GM21576 (cell line): ENCODE measurements at regions not wholly inside any gene's neighbourhood (a gene's known extent, or its start where the extent isn't known, plus 50 kb on each side); places are given as distances from the start of the nearest gene placed in this dataset.
"Not testable (repeated sequence)": the region's sequence is repeated elsewhere in the genome, so short reads cannot be mapped to it uniquely, and the experiment has no call there.

Experiments used
- ATAC-seq: cut with Tn5 transposase; IDR thresholded peaks from one replicate; pipeline ENCODE4 v1.9.1; 2021; ENCODE audit warnings: mild to moderate bottlenecking, moderate library complexity; ENCODE audit not compliant: unreplicated experiment

- no peak for ATAC-seq
These were observed 632.9 kb upstream of the TLE4 start for GRCh38 chr9:78938821-78939220.

- no peak for ATAC-seq
These were observed 632.3 kb upstream of the TLE4 start for GRCh38 chr9:78939311-78940065.

- ATAC-seq, result no peak
These were observed 631.5 kb upstream of the TLE4 start for GRCh38 chr9:78940121-78940855.

- no peak for ATAC-seq
These were observed 617.5 kb upstream of the TLE4 start for GRCh38 chr9:78954286-78954685.

GRCh38 chr9:78958892-78959291 lies 612.9 kb upstream of the TLE4 start:
- no peak for ATAC-seq

GRCh38 chr9:78962156-78962555 lies 609.6 kb upstream of the TLE4 start:
- no peak for ATAC-seq

- no peak for ATAC-seq
These were observed 607.9 kb upstream of the TLE4 start for GRCh38 chr9:78963911-78964310.

- ATAC-seq, result no peak
These were observed 604.1 kb upstream of the TLE4 start for GRCh38 chr9:78967596-78968217.

GRCh38 chr9:78970375-78970774 lies 601.4 kb upstream of the TLE4 start:
- ATAC-seq, result no peak

- ATAC-seq, result no peak
These were observed 600.2 kb upstream of the TLE4 start for GRCh38 chr9:78971540-78971939.

- peak; percentile 81 for ATAC-seq
These were observed 599.3 kb upstream of the TLE4 start for GRCh38 chr9:78972303-78972999.

GRCh38 chr9:78973907-78974306 lies 597.9 kb upstream of the TLE4 start:
- ATAC-seq, result no peak

GRCh38 chr9:78982849-78983248 lies 588.9 kb upstream of the TLE4 start:
- no peak for ATAC-seq

GRCh38 chr9:78985084-78985738 lies 586.6 kb upstream of the TLE4 start:
- no peak for ATAC-seq

- no peak for ATAC-seq
These were observed 585.3 kb upstream of the TLE4 start for GRCh38 chr9:78986446-78986845.

GRCh38 chr9:78989031-78989658 lies 582.6 kb upstream of the TLE4 start:
- ATAC-seq, result no peak

GRCh38 chr9:78994471-78994870 lies 577.3 kb upstream of the TLE4 start:
- ATAC-seq, result no peak

- ATAC-seq, result not testable (repeated sequence)
These were observed 576.8 kb upstream of the TLE4 start for GRCh38 chr9:78994974-78995373.

GRCh38 chr9:78997296-78997695 lies 574.5 kb upstream of the TLE4 start:
- ATAC-seq, result no peak

GRCh38 chr9:79000230-79001002 lies 571.3 kb upstream of the TLE4 start:
- no peak for ATAC-seq
